ENCODE measurements at regions not wholly inside any gene's neighbourhood (a gene's known extent, or its start where the extent isn't known, plus 50 kb on each side); places are given as distances from the start of the nearest gene placed in this dataset.

GRCh38 chr5:167888393-167888792 is 403.1 kb upstream of the WWC1 start (continued):
- TF ChIP-seq MTA2 (IDR thresholded peaks at IDR 0.05; ENCODE audit: low read depth), result no peak
- TF ChIP-seq IRF4 (IDR thresholded peaks at IDR 0.05; ENCODE audit: low read depth, low read length), result no peak
- no peak for TF ChIP-seq MLLT1 (IDR thresholded peaks at IDR 0.05)
- TF ChIP-seq TCF12 (IDR thresholded peaks at IDR 0.05; ENCODE audit: low read depth, low read length), result no peak
- no peak for TF ChIP-seq NFXL1 (IDR thresholded peaks at IDR 0.05; ENCODE audit: borderline replicate concordance)
- no peak for TF ChIP-seq HSF1 (IDR thresholded peaks at IDR 0.05; ENCODE audit: low read depth, low read length)
- TF ChIP-seq ATF3 (IDR thresholded peaks at IDR 0.05; ENCODE audit: borderline replicate concordance, extremely low read depth, low read depth, low read length), result no peak

GRCh38 chr5:167889276-167889675 is 402.2 kb upstream of the WWC1 start:
- Histone ChIP-seq H3K4me2 (ENCODE audit: control insufficient read depth, insufficient read depth) (no peak overlapping the region), H2AFZ (ENCODE audit: control insufficient read depth, low read depth, low read length) (no peak overlapping the region), H4K20me1 (ENCODE audit: control insufficient read depth, insufficient read depth) (no peaks in the 10 kb centered on the region), H3K27me3 (replicated peaks in 1 of 2; ENCODE audit: control insufficient read depth in 2 of 2, insufficient read depth in 2 of 2, low read length in 1 of 2) (no peaks in the 10 kb centered on the region), H3K9ac (ENCODE audit: control insufficient read depth, insufficient read depth, low read length) (no peak overlapping the region), H3K9me3 (replicated peaks; ENCODE audit: control insufficient read depth, insufficient read depth, low read length) (no peaks in the 10 kb centered on the region), H3K27ac (ENCODE audit: control insufficient read depth, insufficient read depth) (no peak overlapping the region), H3K36me3 (ENCODE audit: control insufficient read depth in 2 of 2, insufficient read depth in 2 of 2, low read length in 1 of 2) (no peaks in the 10 kb centered on the region), H3K79me2 (ENCODE audit: control insufficient read depth, insufficient read depth, low read length) (no peaks in the 10 kb centered on the region), H3K4me3 (no peak overlapping the region), H3K4me1 (ENCODE audit: control insufficient read depth, insufficient read depth, low read length) (no peaks in the 10 kb centered on the region)
- SMC1A ChIA-PET (ENCODE audit: uncharacterized antibody, unreplicated experiment), result no interaction called here
- ATAC-seq, result no peak
- TF ChIP-seq CREB1 (IDR thresholded peaks at IDR 0.05; ENCODE audit: low read depth) (no peak), CUX1 (IDR thresholded peaks at IDR 0.05; ENCODE audit: insufficient replicate concordance, low read depth, low read length) (no peak), MEF2A (IDR thresholded peaks at IDR 0.05; ENCODE audit: insufficient read depth, low read depth, low read length) (no peak), SMC3 (IDR thresholded peaks at IDR 0.05; ENCODE audit: borderline replicate concordance, low read length) (no peak)
- intact Hi-C loops (cut with micrococcal nuclease; ENCODE audit: unreplicated experiment), result no loop called here
- 38% methylated on average over 9 of the region's 9 CpGs for WGBS (ENCODE audit: insufficient coverage, insufficient replicate concordance, low lambda C conversion rate, missing lambda C conversion rate)
- no peak for DNase-seq (ENCODE audit: low read depth, low spot score)
- FAIRE-seq, result no peak
- POLR2A ChIA-PET, result interaction anchor here (0.6 kb wide), 1 partner anchor 89 kb away, joined by 6 read pairs; no protein-coding TSS in a partner anchor
- RAD21 ChIA-PET (ENCODE audit: unreplicated experiment), result no interaction called here
- BruUV-seq (replicated peaks), result no TSS peak
- in situ Hi-C loops (cut with MboI), result no loop called here
- CTCF ChIA-PET, result no interaction called here

All from GM12878 (cell line).